IMR-90 (cell line): ENCODE measurements at regions not wholly inside any gene's neighbourhood (a gene's known extent, or its start where the extent isn't known, plus 50 kb on each side); places are given as distances from the start of the nearest gene placed in this dataset.

Source experiments
- ATAC-seq: fragments of 200-7000 bp; cut with Tn5 transposase; 2 replicates; pipeline ENCODE4 v1.9.1; 2020; ENCODE audit warnings: low read depth, mild to moderate bottlenecking, moderate library complexity
- BruUV-seq: library from RNA; stranded (reverse); fragments of 400-500 nt; replicated peaks from 2 replicates; lab custom pipeline; 2021; lab: Mats Ljungman, UMichigan
- CTCF ChIA-PET: fragments of 300-600 bp; formaldehyde crosslinking; extraction: SDS; loops from one replicate; lab custom pipeline; 2021; ENCODE audit warnings: antibody characterized with exemption; lab: Yijun Ruan, JAX
- POLR2A ChIA-PET: fragments of 300-600 bp; sonication (Branson Sonifier 250); formaldehyde crosslinking; loops from one replicate; lab custom pipeline; 2022; ENCODE audit warnings: antibody characterized with exemption; ENCODE audit not compliant: unreplicated experiment; lab: Charles Lee
- DNase-seq: peaks from one replicate; pipeline ENCODE4 v3.0.0; 2013
- H2AFZ ChIP-seq: replicated peaks from 2 replicates; pipeline ENCODE3; 2013; ENCODE audit warnings: low read length, mild to moderate bottlenecking; ENCODE audit not compliant: poor library complexity
- H2AK5ac ChIP-seq: 2 replicates; pipeline ENCODE4 v1.6.1; 2013; ENCODE audit warnings: low read depth, low read length, inconsistent platforms
- H2AK9ac ChIP-seq: replicated peaks from 2 replicates; pipeline ENCODE3; 2013; ENCODE audit warnings: mild to moderate bottlenecking, low read depth, low read length, moderate library complexity; ENCODE audit not compliant: poor library complexity
- H2BK120ac ChIP-seq: 2 replicates; pipeline ENCODE4 v1.6.1; 2013; ENCODE audit warnings: low read depth, low read length, inconsistent platforms
- H2BK15ac ChIP-seq: 3 replicates; pipeline ENCODE4 v1.6.1; 2013; ENCODE audit warnings: low read depth, low read length, inconsistent platforms
- H2BK20ac ChIP-seq: 2 replicates; pipeline ENCODE4 v1.6.1; 2013; ENCODE audit warnings: low read depth, mild to moderate bottlenecking, inconsistent platforms, low read length, moderate library complexity
- H2BK5ac ChIP-seq: 2 replicates; pipeline ENCODE4 v1.6.1; 2013; ENCODE audit warnings: mild to moderate bottlenecking, low read depth, low read length, inconsistent platforms; ENCODE audit not compliant: poor library complexity, severe bottlenecking
- H3K14ac ChIP-seq: replicated peaks from 2 replicates; pipeline ENCODE4 v1.6.1; 2013; ENCODE audit warnings: low read depth, low read length, inconsistent platforms
- H3K18ac ChIP-seq: 2 replicates; pipeline ENCODE4 v1.6.1; 2013; ENCODE audit warnings: low read depth, low read length, control low read depth
- H3K23ac ChIP-seq: 2 replicates; pipeline ENCODE4 v1.6.1; 2013; ENCODE audit warnings: low read depth, low read length, inconsistent platforms
- H3K27ac ChIP-seq: 2 replicates; pipeline ENCODE4 v1.5.1; 2013; ENCODE audit warnings: mild to moderate bottlenecking, control low read depth, low read length; ENCODE audit not compliant: insufficient read depth
- H3K27me3 ChIP-seq: 2 replicates; pipeline ENCODE4 v1.6.1; 2013; ENCODE audit warnings: low read length; ENCODE audit not compliant: control insufficient read depth, insufficient read depth
- H3K36me3 ChIP-seq: 2 replicates; pipeline ENCODE4 v1.6.1; 2013; ENCODE audit warnings: low read length, mixed read lengths; ENCODE audit not compliant: control insufficient read depth, insufficient read depth
- H3K4ac ChIP-seq: 2 replicates; pipeline ENCODE4 v1.6.1; 2013; ENCODE audit warnings: low read depth, low read length, inconsistent platforms
- H3K4me1 ChIP-seq: 2 replicates; pipeline ENCODE4 v1.6.1; 2013; ENCODE audit warnings: low read length, mixed read lengths; ENCODE audit not compliant: control insufficient read depth, insufficient read depth
- H3K4me2 ChIP-seq: 2 replicates; pipeline ENCODE4 v1.6.1; 2013; ENCODE audit warnings: low read depth, mild to moderate bottlenecking, control low read depth, low read length, moderate library complexity
- H3K4me3 ChIP-seq: 2 replicates; pipeline ENCODE4 v1.5.1; 2013; ENCODE audit warnings: low read depth, mild to moderate bottlenecking, control low read depth, low read length, moderate library complexity; ENCODE audit not compliant: insufficient read depth
- H3K56ac ChIP-seq: 2 replicates; pipeline ENCODE4 v1.6.1; 2013; ENCODE audit warnings: low read length, inconsistent platforms; ENCODE audit not compliant: insufficient read depth; ENCODE audit errors: extremely low read depth
- H3K79me1 ChIP-seq, 2 experiments: 2 replicates each; pipeline ENCODE4 v1.6.1; 2013; ENCODE audit warnings: low read length in 2 of 2, inconsistent platforms in 1 of 2, low read depth in 1 of 2
- H3K9ac ChIP-seq: 2 replicates; pipeline ENCODE4 v1.6.1; 2013; ENCODE audit warnings: low read depth, low read length, control low read depth
- H3K9me1 ChIP-seq: 2 replicates; pipeline ENCODE4 v1.6.1; 2013; ENCODE audit warnings: low read length, inconsistent platforms; ENCODE audit not compliant: insufficient read depth
- H3K9me3 ChIP-seq: 2 replicates; pipeline ENCODE4 v1.6.1; 2013; ENCODE audit warnings: low read length; ENCODE audit not compliant: control insufficient read depth, insufficient read depth
- H4K20me1 ChIP-seq: 2 replicates; pipeline ENCODE4 v1.6.1; 2013; ENCODE audit warnings: low read length, inconsistent platforms; ENCODE audit not compliant: insufficient read depth
- H4K5ac ChIP-seq: 2 replicates; pipeline ENCODE4 v1.6.1; 2013; ENCODE audit warnings: mild to moderate bottlenecking, low read depth, low read length, control low read depth
- H4K8ac ChIP-seq, 2 experiments: 2 replicates each; pipeline ENCODE4 v1.6.1; 2013; ENCODE audit warnings: low read depth in 2 of 2, low read length in 2 of 2, control low read depth in 1 of 2, inconsistent platforms in 1 of 2
- H4K91ac ChIP-seq: 2 replicates; pipeline ENCODE4 v1.6.1; 2013; ENCODE audit warnings: low read depth, low read length, inconsistent platforms; ENCODE audit not compliant: insufficient read depth
- FOS ChIP-seq: fragments of 150-350 bp; IDR thresholded peaks from 2 replicates; pipeline ENCODE4 v1.6.1; 2016; ENCODE audit warnings: low read depth, low read length
- RAD21 ChIP-seq: IDR thresholded peaks from 2 replicates; pipeline ENCODE4 v1.6.1; 2012; ENCODE audit warnings: low read length, improper control_type of control experiment
- RCOR1 ChIP-seq: IDR thresholded peaks from 2 replicates; pipeline ENCODE4 v1.6.1; 2012; ENCODE audit warnings: mild to moderate bottlenecking, low read length, improper control_type of control experiment; ENCODE audit not compliant: insufficient replicate concordance
- USF2 ChIP-seq: fragments of 150-350 bp; IDR thresholded peaks from 2 replicates; pipeline ENCODE4 v1.6.1; 2017; ENCODE audit warnings: mild to moderate bottlenecking, antibody characterized with exemption, low read length, low read depth
- dilution Hi-C: fragments of 300-500 bp; cut with HindIII; formaldehyde crosslinking; loops from one replicate; pipeline ENCODE4 v1.14.3; 2018; ENCODE audit warnings: low sequenced_read_pairs; ENCODE audit not compliant: unreplicated experiment
- in situ Hi-C: fragments of 300-500 bp; cut with MboI; formaldehyde crosslinking; loops from 3 replicates; pipeline ENCODE4 v1.14.3; 2019; ENCODE audit warnings: low sequenced_read_pairs, inconsistent platforms, mixed read lengths
- intact Hi-C: fragments of 100-400 bp; cut with micrococcal nuclease; formaldehyde crosslinking; loops from 2 replicates; pipeline ENCODE4 v1.10.0; 2022

GRCh38 chr4:24169956-24170355 lies 280.1 kb upstream of the PPARGC1A start:
- in situ Hi-C loops (no loop called here), intact Hi-C loops (no loop called here), dilution Hi-C loops (no loop called here)
- Histone ChIP-seq H3K4me1 (no peaks in the 10 kb centered on the region), H3K18ac (no peak overlapping the region), H3K9ac (no peak overlapping the region), H3K79me1 (no peaks in the 10 kb centered on the region), H3K56ac (no peak overlapping the region), H3K4ac (no peak overlapping the region), H3K23ac (no peak overlapping the region), H2AK9ac (no peak overlapping the region), H2BK20ac (no peak overlapping the region), H4K91ac (no peak overlapping the region), H4K8ac (no peak overlapping the region), H3K27ac (no peak overlapping the region), H2BK15ac (no peak overlapping the region), H3K9me3 (no peaks in the 10 kb centered on the region), H3K27me3 (no peaks in the 10 kb centered on the region; the same call in 1 of the 2 replicates), H3K14ac (no peak overlapping the region), H3K9me1 (no peaks in the 10 kb centered on the region), H4K20me1 (no peaks in the 10 kb centered on the region), H4K5ac (no peak overlapping the region), H2AK5ac (no peak overlapping the region), H2AFZ (no peak overlapping the region), H3K36me3 (no peaks in the 10 kb centered on the region), H3K4me3 (no peak overlapping the region), H3K4me2 (no peak overlapping the region), H2BK120ac (no peak overlapping the region), H2BK5ac (no peak overlapping the region)
- POLR2A ChIA-PET = no interaction called here
- DNase-seq (no peak), ATAC-seq (no peak)
- TF ChIP-seq FOS (no peak), RAD21 (no peak), USF2 (no peak), RCOR1 (no peak)
- CTCF ChIA-PET = interaction anchor here (0.6 kb wide), 1 partner anchor 275 kb away, joined by 3 read pairs; no protein-coding TSS in a partner anchor
- BruUV-seq = no TSS peak
